Non-pigmented ciliary epithelial cell (primary cell): ENCODE measurements at regions not wholly inside any gene's neighbourhood (a gene's known extent, or its start where the extent isn't known, plus 50 kb on each side); places are given as distances from the start of the nearest gene placed in this dataset.
"Not testable (repeated sequence)": the region's sequence is repeated elsewhere in the genome, so short reads cannot be mapped to it uniquely, and the experiment has no call there.

Source experiments
- DNase-seq: peaks from one replicate; pipeline ENCODE4 v3.0.0-alpha.2; 2010; ENCODE audit warnings: low read depth

DNA sequence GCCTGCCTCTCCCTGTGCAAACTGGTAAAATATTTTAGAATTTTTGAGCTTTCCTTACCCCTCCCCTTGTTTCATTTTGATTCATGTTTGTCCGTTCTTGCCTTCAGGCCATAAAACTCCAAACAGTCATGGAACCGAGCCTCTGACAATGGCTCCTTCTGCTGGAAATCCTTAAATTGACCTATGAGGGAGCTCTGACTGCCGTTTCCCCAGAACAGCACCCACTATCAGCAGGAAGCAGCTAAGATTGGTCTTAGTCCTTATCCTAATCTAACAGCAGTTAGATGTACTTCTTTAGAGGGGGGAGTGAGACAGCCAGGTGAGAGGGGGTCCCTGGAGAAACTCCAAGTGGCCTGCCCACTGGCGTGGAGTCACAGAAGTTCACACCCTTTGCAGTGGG lies 106.7 kb downstream of the FAM174A start:
- DNase-seq, result no peak

DNA sequence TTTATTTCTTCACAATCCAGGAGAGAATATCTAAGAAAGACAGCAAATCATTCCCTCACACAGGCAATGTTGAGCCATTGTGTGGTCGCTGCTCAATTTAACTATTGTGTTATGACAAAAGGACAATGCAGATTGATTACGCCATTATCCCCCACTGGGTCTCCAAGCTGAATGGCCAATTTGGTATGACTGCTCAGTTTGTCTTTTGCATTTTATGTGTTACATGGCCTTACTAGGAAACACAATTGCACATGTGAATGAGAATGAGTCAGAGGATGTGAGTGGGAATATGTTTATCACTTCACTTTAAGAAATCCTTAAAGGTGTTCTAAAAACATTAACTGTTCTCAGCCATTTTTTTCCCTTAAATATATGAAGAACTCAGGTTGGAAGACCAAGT lies 108.3 kb downstream of the FAM174A start:
- DNase-seq, result no peak

GRCh38 chr5:100644185-100644584 lies 109.0 kb downstream of the FAM174A start:
- no peak for DNase-seq

GRCh38 chr5:100644776-100645175 lies 109.6 kb downstream of the FAM174A start:
- no peak for DNase-seq

- no peak for DNase-seq
These were observed 110.8 kb downstream of the FAM174A start for GRCh38 chr5:100646011-100646410.

DNA sequence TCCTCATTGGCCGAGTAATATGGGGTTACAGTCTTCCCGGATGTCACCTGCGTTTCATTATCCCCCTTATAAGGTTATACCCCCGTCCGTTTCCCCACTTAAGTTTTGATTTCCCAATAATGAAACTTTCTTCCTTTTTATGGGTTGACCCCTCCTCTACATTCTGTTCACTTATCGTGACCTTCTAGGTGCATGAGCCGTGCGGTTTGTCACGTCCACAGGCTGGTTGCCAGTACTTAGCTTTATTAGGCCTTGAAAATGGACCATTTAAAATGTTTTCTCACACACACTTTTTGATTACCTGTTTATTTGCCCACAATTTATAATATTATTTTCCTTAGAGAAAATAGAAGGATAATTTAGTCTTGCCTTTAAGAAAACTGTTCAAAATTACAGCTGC lies 111.5 kb downstream of the FAM174A start:
- DNase-seq, result no peak

DNA sequence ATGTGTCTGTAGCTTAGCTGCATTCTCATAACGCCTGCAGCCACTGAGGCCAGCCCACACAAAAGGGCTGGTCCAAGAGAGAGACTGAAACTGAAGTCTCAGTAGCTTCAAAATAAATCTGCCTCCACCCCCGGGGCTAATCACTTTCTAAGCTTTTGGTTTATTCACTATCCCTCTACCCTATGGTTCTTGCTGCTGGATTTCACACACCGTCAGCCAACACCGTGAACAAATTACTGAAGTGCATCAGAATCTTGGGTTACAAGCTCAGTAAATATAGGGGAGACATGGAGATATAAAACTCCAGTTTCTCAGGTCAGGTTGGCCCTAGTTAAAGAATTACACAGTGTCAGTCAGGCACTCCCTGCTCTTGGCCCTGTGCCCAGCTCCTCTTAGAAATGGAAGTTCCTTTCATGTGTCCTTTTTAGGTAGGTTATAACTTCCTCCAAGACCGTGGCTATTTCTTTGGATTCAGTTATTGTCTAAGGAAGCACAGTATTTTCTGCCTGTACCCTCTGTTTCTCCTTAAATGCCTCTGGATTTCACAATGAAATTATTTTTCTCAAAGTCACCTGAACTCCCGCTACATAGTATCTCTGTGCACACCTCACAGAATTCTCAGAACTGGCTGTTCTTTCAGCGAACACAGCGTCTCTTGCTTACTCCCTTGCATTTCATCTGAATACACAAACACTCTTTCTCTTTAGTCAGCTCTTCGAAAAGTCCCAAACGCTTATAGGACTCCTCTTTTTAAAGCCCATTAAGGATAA lies 112.5 kb downstream of the FAM174A start:
- DNase-seq, result no peak

- DNase-seq, result no peak
These were observed 119.7 kb downstream of the FAM174A start for GRCh38 chr5:100654895-100655294.

GRCh38 chr5:100656771-100657170 lies 121.6 kb downstream of the FAM174A start:
- not testable (repeated sequence) for DNase-seq

GRCh38 chr5:100659080-100659795 lies 124.1 kb downstream of the FAM174A start:
- DNase-seq, result no peak

- no peak for DNase-seq
These were observed 129.0 kb downstream of the FAM174A start for GRCh38 chr5:100664140-100664539.

DNA sequence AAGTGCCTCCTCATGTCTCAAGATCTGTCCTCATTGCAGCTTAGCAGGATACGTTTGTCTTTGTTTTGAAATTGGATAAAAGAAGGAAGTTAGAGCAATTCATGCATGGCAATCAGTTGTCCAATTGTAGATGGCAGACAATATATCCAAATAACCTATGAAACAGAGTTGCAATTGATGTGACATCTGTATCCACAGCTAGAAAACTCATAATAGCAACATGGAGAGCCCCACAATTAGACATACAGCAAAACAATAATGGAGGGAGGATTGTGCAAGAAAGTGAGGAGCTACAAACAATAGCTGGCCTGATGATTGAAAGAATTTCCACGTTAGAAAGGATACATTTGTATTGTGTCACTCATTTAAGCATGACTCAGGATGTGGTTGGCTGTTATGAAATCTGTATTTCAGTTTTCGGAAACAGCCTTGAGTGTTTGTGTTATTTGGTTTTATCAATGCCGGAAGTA lies 132.0 kb downstream of the FAM174A start:
- DNase-seq, result no peak

DNA sequence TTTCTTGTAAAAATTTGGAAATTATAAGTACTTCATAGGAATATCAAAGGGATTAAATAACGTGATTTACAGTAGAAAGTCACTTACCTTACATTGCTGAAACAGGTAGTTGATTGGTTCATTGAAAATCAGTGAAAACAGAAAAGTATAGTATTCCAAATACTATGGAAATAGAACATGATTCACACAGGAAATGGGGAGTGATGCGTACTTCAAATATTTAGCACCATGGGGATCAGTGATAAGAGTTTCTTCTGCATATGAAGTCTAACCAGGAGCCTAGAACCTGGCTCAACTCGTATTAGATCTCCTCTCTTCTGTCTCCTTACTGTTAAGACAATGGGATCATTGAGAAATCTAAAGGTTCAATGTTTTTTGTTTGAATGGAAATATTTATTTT lies 133.3 kb downstream of the FAM174A start:
- DNase-seq, result no peak

DNA sequence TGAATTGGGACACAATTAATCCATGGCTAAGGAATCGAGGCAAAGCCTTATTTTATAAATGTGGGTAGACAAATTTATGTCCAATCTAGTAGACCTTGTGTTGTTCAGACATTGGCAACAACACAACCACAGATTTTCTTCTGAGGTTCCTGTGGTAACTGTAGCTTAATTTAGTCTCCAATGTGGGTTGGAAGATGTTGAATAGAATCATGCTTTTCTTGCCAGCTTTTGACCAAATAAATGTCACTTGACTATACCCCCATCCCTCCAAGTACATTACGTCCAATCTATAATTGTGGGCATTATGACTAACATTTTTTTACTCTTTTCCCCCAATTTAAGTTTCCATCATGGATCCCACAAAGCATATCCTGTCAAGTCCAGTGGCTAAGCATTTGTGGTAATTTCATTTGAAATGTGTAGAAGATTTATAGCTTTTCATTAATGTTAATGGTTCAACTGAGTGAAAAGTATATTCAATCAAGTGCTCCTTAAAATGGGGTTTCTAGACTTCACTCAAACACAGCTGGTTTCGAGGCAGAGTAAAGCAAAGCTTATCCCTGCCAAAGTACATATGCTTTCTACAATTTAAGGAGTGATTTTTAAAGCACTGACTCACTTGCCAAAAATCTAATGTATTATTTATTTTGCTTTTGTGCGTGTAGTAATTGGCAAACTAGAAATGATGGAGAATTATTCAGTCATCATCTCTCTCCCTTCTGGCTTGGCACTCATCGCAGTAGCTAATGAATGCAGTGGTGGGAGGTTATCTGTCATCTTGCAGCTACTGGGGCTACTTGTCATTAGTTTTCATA lies 141.8 kb downstream of the FAM174A start:
- peak; percentile 13 for DNase-seq

DNA sequence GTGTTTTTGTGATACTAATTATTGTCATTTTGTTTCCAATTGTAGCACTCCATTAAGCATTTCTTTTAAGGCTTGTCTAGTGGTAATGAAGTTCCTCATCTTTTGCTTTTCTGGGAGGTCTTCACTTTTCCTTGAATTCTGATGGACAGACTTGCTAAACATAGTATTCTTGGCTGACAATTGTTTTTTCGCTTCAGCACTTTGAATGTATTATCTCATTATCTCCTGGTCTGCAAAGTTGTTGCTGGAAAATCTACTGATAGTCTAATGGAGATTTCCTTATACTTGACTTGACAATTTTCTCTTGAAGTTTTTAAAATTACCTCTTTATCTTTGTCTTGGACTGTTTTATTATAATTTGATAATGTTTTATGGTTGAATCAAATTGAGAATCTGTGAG lies 147.5 kb downstream of the FAM174A start:
- no peak for DNase-seq

GRCh38 chr5:100683881-100684280 lies 148.7 kb downstream of the FAM174A start:
- no peak for DNase-seq

- not testable (repeated sequence) for DNase-seq
These were observed 149.9 kb downstream of the FAM174A start for GRCh38 chr5:100685122-100685521.

DNA sequence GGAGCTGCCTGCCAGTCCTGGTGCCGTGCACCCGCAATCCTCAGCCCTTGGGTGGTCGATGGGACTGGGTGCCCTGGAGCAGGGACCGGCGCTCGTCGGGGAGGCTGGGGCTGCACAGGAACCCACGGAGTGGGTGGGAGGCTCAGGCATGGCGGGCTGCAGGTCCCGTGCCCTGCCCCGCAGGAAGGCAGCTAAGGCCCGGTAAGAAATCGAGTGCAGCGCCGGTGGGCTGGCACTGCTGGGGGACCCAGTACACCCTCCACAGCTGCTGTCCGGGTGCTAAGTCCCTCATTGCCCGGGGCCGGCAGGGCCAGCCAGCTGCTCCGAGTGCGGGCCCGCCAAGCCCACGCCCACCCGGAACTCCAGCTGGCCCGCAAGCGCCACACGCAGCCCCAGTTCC lies 153.7 kb downstream of the FAM174A start:
- not testable (repeated sequence) for DNase-seq

GRCh38 chr5:100690036-100690560 lies 154.9 kb downstream of the FAM174A start:
- no peak for DNase-seq

GRCh38 chr5:100691085-100691484 lies 155.9 kb downstream of the FAM174A start:
- DNase-seq, result no peak

DNA sequence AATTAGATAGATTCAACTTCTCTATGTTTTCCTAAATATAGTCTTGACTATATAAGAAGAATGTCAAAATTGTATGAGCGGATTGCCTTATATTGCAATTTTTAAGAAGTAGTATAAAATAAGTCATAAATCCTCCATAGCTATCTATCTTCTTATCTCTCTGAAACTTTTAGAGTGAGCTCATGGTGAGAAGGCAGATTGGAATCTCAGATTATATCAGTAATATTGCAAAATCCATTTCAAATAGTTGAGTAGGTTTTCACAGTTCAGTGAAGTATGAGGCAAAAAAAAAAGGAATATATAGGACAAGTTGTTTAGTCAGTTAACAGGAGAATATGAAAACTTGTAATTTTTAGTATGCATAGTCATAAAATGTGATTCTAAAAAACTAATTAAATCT lies 156.4 kb downstream of the FAM174A start:
- peak; percentile 60 for DNase-seq

DNA sequence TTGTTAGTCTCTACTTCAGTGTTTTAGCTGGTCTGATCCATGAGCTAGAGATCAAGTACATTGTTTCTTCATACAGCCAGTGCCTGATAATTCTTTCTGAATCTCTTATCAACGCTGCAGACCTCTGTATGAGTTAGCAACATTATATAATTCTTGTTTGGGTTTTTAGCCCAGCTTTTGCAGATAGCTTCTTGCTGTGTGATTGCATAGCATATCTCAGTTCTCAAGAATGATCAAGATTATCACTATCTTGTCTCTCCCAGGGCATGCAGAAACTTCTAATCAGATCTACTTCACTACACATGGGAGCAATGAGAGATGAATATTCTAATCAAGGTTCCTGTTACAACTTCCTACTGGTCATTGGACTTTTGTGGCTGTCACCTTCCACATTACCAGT lies 158.3 kb downstream of the FAM174A start:
- no peak for DNase-seq
